Lung (tissue), 11 donors: ENCODE measurements at regions not wholly inside any gene's neighbourhood (a gene's known extent, or its start where the extent isn't known, plus 50 kb on each side); places are given as distances from the start of the nearest gene placed in this dataset.

Experiments
- ATAC-seq: fragments of 200-7000 bp; cut with Tn5 transposase; one replicate; pipeline ENCODE4 v1.9.1; 2020; ENCODE audit warnings: moderate number of reproducible peaks; ENCODE audit not compliant: insufficient read depth, low FRiP score
- DNase-seq, 3 donors: peaks; one replicate each; pipeline ENCODE4 v3.0.0-alpha.2; 2013 to 2017
- H3K27ac ChIP-seq, 2 donors: one replicate each; pipeline ENCODE4 v1.5.1; 2013; ENCODE audit warnings: mild to moderate bottlenecking in 2 of 2, moderate library complexity in 2 of 2, control low read depth in 1 of 2, inconsistent platforms in 1 of 2, low read depth in 1 of 2, low read length in 1 of 2
- H3K27me3 ChIP-seq, 3 donors: one replicate each; pipeline ENCODE4 v1.5.1; 2013; ENCODE audit warnings: low read length in 2 of 3; ENCODE audit not compliant: control insufficient read depth in 3 of 3, insufficient read depth in 3 of 3
- H3K36me3 ChIP-seq, 4 donors: one replicate each; pipeline ENCODE4 v1.5.1; 2013; ENCODE audit warnings: low read length in 4 of 4, mild to moderate bottlenecking in 1 of 4, moderate library complexity in 1 of 4; ENCODE audit not compliant: control insufficient read depth in 4 of 4, insufficient read depth in 4 of 4
- H3K4me1 ChIP-seq, 5 donors: one replicate each; pipeline ENCODE4 v1.5.1; 2013; ENCODE audit warnings: low read length in 5 of 5, mild to moderate bottlenecking in 2 of 5, moderate library complexity in 1 of 5; ENCODE audit not compliant: control insufficient read depth in 5 of 5, insufficient read depth in 5 of 5
- H3K4me3 ChIP-seq: one replicate; pipeline ENCODE4 v1.5.1; 2013; ENCODE audit warnings: mild to moderate bottlenecking, control low read depth, moderate library complexity
- H3K9ac ChIP-seq, 2 donors: one replicate each; pipeline ENCODE4 v1.5.1; 2013; ENCODE audit warnings: low read length in 2 of 2, control low read depth in 1 of 2; ENCODE audit not compliant: insufficient read depth in 1 of 2
- H3K9me3 ChIP-seq, 4 donors: one replicate each; pipeline ENCODE4 v1.5.1; 2013; ENCODE audit warnings: low read length in 3 of 4, mild to moderate bottlenecking in 1 of 4, moderate library complexity in 1 of 4; ENCODE audit not compliant: control insufficient read depth in 4 of 4, insufficient read depth in 3 of 4
- CTCF ChIP-seq: IDR thresholded peaks from 2 replicates; pipeline ENCODE4 v1.5.1; 2012; ENCODE audit warnings: mild to moderate bottlenecking; ENCODE audit errors: control extremely low read depth, extremely low read depth
- WGBS, 2 donors: extraction: QIAGEN DNeasy Blood & Tissue Kit; methylation state at CpG; one replicate each; pipeline ENCODE4 v1.1.7; 2013; 5-methylcytosine and 5-hydroxymethylcytosine counted together
- donor health status: control.
- donor health status: control.
- donor health status: Bipolar disorder and iron deficiency.
- donor health status: healthy.
- donor health status: DM: yes; HTN: yes; CAD: no.

GRCh38 chr1:5532811-5533210 lies 459.4 kb downstream of the NPHP4 start:
- DNase-seq (no peak), ATAC-seq (no peak)
- no peak overlapping the region for H3K27ac ChIP-seq
- H3K9me3 ChIP-seq = peaks cover 0 to 17% (median 2%) of the 10 kb centered on the region in 4 donors
- H3K36me3 ChIP-seq = no peaks in the 10 kb centered on the region
- WGBS, 2 donors = 87 to 89% methylated on average over 3 of the region's 3 CpGs
- TF ChIP-seq CTCF = no peak
- peaks cover 0 to 11% (median 9%) of the 10 kb centered on the region in 3 donors for H3K27me3 ChIP-seq
- H3K9ac ChIP-seq = no peak overlapping the region
- H3K4me3 ChIP-seq = no peak overlapping the region
- peaks cover 0 to 1% (median 0%) of the 10 kb centered on the region in 5 donors for H3K4me1 ChIP-seq

- no peak for TF ChIP-seq CTCF
- ATAC-seq (no peak), DNase-seq (no peak)
- Histone ChIP-seq H3K4me1 (no peaks in the 10 kb centered on the region), H3K27me3 (peaks cover 0 to 3% (median 2%) of the 10 kb centered on the region in 3 donors), H3K9ac (no peak overlapping the region), H3K27ac (no peak overlapping the region), H3K4me3 (no peak overlapping the region), H3K36me3 (no peaks in the 10 kb centered on the region), H3K9me3 (peaks cover 0 to 13% (median 2%) of the 10 kb centered on the region in 4 donors)
- WGBS, 2 donors = 78 to 85% methylated on average over 19 of the region's 19 CpGs
Observed at GRCh38 chr1:5526822-5527551, 465.2 kb downstream of the NPHP4 start.

DNA sequence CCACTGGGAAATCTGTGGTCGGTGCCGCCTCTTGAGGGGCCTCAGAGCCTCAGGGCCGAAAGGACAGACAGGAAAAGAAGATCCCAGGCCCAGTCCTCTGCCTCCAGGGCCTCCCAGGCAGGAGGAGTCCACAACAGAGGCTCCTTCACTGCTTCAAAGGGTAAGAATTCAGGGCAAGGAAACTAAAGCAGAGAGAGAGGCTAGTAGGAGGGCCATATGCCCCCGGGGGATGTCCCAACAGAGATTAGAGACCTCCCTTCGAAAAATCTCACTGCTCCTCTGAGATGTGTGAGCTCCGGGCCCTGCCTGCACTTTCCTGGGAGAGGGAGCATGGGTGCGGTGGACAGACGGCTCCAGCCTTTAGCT lies 465.9 kb downstream of the NPHP4 start:
- no peak for DNase-seq
- no peaks in the 10 kb centered on the region for H3K27me3 ChIP-seq
- WGBS, 2 donors = 59 to 71% methylated on average over 8 of the region's 8 CpGs
- peaks cover 0 to 13% (median 2%) of the 10 kb centered on the region in 4 donors for H3K9me3 ChIP-seq
- H3K4me1 ChIP-seq = no peaks in the 10 kb centered on the region
- TF ChIP-seq CTCF = no peak
- no peaks in the 10 kb centered on the region for H3K36me3 ChIP-seq
- ATAC-seq = no peak
- H3K4me3 ChIP-seq = no peak overlapping the region
- no peak overlapping the region for H3K9ac ChIP-seq
- no peak overlapping the region for H3K27ac ChIP-seq
